ENCODE measurements at regions not wholly inside any gene's neighbourhood (a gene's known extent, or its start where the extent isn't known, plus 50 kb on each side); places are given as distances from the start of the nearest gene placed in this dataset.

- TF ChIP-seq POLR2A (IDR thresholded peaks at IDR 0.05) = no peak
- no peak for TF ChIP-seq CTCF (IDR thresholded peaks at IDR 0.05)
Measured at GRCh38 chr20:50282592-50283241, 92.1 kb downstream of the CEBPB start.
